HG02870 (cell line): ENCODE measurements at regions not wholly inside any gene's neighbourhood (a gene's known extent, or its start where the extent isn't known, plus 50 kb on each side); places are given as distances from the start of the nearest gene placed in this dataset.

Experiments
- ATAC-seq: cut with Tn5 transposase; IDR thresholded peaks from one replicate; pipeline ENCODE4 v1.9.1; 2021; ENCODE audit warnings: mild to moderate bottlenecking, moderate library complexity; ENCODE audit not compliant: unreplicated experiment

GRCh38 chr2:47620770-47621437 lies 50.1 kb upstream of the KCNK12 start:
- no peak for ATAC-seq
